ENCODE measurements at regions not wholly inside any gene's neighbourhood (a gene's known extent, or its start where the extent isn't known, plus 50 kb on each side); places are given as distances from the start of the nearest gene placed in this dataset.

DNA sequence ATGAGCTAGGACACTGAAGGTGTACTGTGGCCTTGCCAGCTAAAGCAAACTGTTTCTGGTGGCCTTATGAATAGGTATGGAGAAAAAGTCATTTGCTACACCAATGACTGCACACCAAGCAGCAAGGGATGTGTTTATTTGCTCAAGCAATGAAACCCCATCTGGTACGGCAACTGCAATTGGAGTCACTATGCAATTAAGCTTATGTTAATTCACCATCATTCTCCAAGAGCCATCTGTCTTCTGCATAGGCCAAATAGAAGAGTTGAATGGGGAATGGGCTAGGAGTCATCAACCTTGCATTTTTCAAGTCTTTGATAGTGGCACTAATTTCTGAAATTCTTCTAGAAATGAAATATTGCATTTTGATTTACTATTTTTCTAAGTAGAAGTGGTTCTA is 372.0 kb downstream of the KCNJ3 start:
- Histone ChIP-seq H3K4me3 (replicated peaks in 1 of 3; ENCODE audit: insufficient read depth in 1 of 3, low read depth in 1 of 3, low read length in 3 of 3) (no peak overlapping the region), H3K9me3 (replicated peaks; ENCODE audit: control insufficient read depth, insufficient read depth, low read length) (no peaks in the 10 kb centered on the region), H3K9me1 (replicated peaks; ENCODE audit: control insufficient read depth, extremely low read depth, insufficient read depth, low read length) (no peaks in the 10 kb centered on the region), H3K36me3 (ENCODE audit: control insufficient read depth in 2 of 2, extremely low read depth in 1 of 2, insufficient read depth in 2 of 2, low read length in 2 of 2) (no peaks in the 10 kb centered on the region), H3K79me2 (ENCODE audit: control insufficient read depth, insufficient read depth, low read length) (no peaks in the 10 kb centered on the region), H3K4me1 (ENCODE audit: control insufficient read depth, extremely low read depth, insufficient read depth, low read length) (no peaks in the 10 kb centered on the region), H3K27me3 (ENCODE audit: control insufficient read depth in 2 of 2, insufficient read depth in 2 of 2, low read length in 2 of 2) (no peaks in the 10 kb centered on the region), H2AFZ (ENCODE audit: low read depth, low read length) (no peak overlapping the region), H3K4me2 (ENCODE audit: insufficient read depth, low read length) (no peak overlapping the region), H3K27ac (ENCODE audit: insufficient read depth, low read depth, low read length) (no peak overlapping the region), H4K20me1 (replicated peaks; ENCODE audit: control insufficient read depth, extremely low read depth, insufficient read depth, low read length) (no peaks in the 10 kb centered on the region), H3K9ac (replicated peaks; ENCODE audit: extremely low read depth, insufficient read depth, low read length) (no peak overlapping the region)
- TF ChIP-seq MYC (IDR thresholded peaks at IDR 0.05; ENCODE audit: low read depth, low read length): no peak
- TF ChIP-seq GATA2 (IDR thresholded peaks at IDR 0.05; ENCODE audit: insufficient read depth, insufficient read length, low read depth, low read length): no peak
- TF ChIP-seq, protein P1, sequence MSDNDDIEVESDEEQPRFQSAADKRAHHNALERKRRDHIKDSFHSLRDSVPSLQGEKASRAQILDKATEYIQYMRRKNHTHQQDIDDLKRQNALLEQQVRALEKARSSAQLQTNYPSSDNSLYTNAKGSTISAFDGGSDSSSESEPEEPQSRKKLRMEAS (IDR thresholded peaks at IDR 0.05; ENCODE audit: insufficient read depth, insufficient read length): no peak
- TF ChIP-seq JUN (IDR thresholded peaks at IDR 0.05; ENCODE audit: borderline replicate concordance, insufficient read depth, insufficient read length, low read depth): no peak
- no peak for TF ChIP-seq POLR2A (IDR thresholded peaks at IDR 0.05; ENCODE audit: low read depth, low read length)
- TF ChIP-seq POLR2AphosphoS5 (IDR thresholded peaks at IDR 0.05; ENCODE audit: insufficient read depth, low read depth, low read length): no peak
- TF ChIP-seq, protein P2, sequence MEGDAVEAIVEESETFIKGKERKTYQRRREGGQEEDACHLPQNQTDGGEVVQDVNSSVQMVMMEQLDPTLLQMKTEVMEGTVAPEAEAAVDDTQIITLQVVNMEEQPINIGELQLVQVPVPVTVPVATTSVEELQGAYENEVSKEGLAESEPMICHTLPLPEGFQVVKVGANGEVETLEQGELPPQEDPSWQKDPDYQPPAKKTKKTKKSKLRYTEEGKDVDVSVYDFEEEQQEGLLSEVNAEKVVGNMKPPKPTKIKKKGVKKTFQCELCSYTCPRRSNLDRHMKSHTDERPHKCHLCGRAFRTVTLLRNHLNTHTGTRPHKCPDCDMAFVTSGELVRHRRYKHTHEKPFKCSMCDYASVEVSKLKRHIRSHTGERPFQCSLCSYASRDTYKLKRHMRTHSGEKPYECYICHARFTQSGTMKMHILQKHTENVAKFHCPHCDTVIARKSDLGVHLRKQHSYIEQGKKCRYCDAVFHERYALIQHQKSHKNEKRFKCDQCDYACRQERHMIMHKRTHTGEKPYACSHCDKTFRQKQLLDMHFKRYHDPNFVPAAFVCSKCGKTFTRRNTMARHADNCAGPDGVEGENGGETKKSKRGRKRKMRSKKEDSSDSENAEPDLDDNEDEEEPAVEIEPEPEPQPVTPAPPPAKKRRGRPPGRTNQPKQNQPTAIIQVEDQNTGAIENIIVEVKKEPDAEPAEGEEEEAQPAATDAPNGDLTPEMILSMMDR (IDR thresholded peaks at IDR 0.05; ENCODE audit: extremely low read depth in 1 of 2, insufficient read depth in 1 of 2, low read depth in 1 of 2, low read length in 2 of 2): no peak
- no peak for TF ChIP-seq EZH2 (IDR thresholded peaks at IDR 0.05; ENCODE audit: borderline replicate concordance, low read depth, low read length, severe bottlenecking)
- TF ChIP-seq FOS (IDR thresholded peaks at IDR 0.05; ENCODE audit: borderline replicate concordance, insufficient read depth, low read length): no peak
- dilution Hi-C loops (cut with MboI; ENCODE audit: extremely low pct_ligation_motif_present, low sequenced_read_pairs): no loop called here
- CTCF ChIA-PET: no interaction called here
- no TSS peak for BruUV-seq (replicated peaks)
- no peak for FAIRE-seq
- POLR2A ChIA-PET: no interaction called here
- intact Hi-C loops (cut with micrococcal nuclease): no loop called here
- no peak for DNase-seq (ENCODE audit: low read depth, low spot score)
